Mesothelial cell of epicardium (in vitro differentiated cells): ENCODE measurements at regions not wholly inside any gene's neighbourhood (a gene's known extent, or its start where the extent isn't known, plus 50 kb on each side); places are given as distances from the start of the nearest gene placed in this dataset.

ENCODE experiments used
- DNase-seq, 2 experiments: peaks; one replicate each; pipeline ENCODE4 v3.0.0; 2021; ENCODE audit warnings: low spot score in 2 of 2; ENCODE audit not compliant: unreplicated experiment in 2 of 2
- H3K27ac Mint-ChIP-seq: 2 replicates; pipeline ENCODE4 v1.8.0; 2021; ENCODE audit warnings: mixed read lengths
- H3K27me3 Mint-ChIP-seq: 2 replicates; pipeline ENCODE4 v1.8.0; 2021; ENCODE audit warnings: low read depth, mixed read lengths
- H3K36me3 Mint-ChIP-seq: 2 replicates; pipeline ENCODE4 v1.8.0; 2021; ENCODE audit warnings: mixed read lengths
- H3K4me1 Mint-ChIP-seq: 2 replicates; pipeline ENCODE4 v1.8.0; 2021; ENCODE audit warnings: mixed read lengths
- H3K4me3 Mint-ChIP-seq: 2 replicates; pipeline ENCODE4 v1.8.0; 2021; ENCODE audit warnings: mild to moderate bottlenecking, moderate library complexity, mixed read lengths
- H3K9me3 Mint-ChIP-seq: 2 replicates; pipeline ENCODE4 v1.8.0; 2021; ENCODE audit warnings: mixed read lengths
- CTCF ChIP-seq: fragments of 200-600 bp; sonication (generic); IDR thresholded peaks from one replicate; pipeline ENCODE4 v1.5.0; 2021; ENCODE audit warnings: antibody characterized with exemption; ENCODE audit not compliant: unreplicated experiment

GRCh38 chr2:183255411-183255810 is 131.2 kb downstream of the NUP35 start:
- no peak overlapping the region for H3K4me3 Mint-ChIP-seq
- DNase-seq: no peak
- H3K9me3 Mint-ChIP-seq: peaks cover 4% of the 10 kb centered on the region
- no peak overlapping the region for H3K27ac Mint-ChIP-seq
- no peaks in the 10 kb centered on the region for H3K27me3 Mint-ChIP-seq
- no peak for TF ChIP-seq CTCF
- no peaks in the 10 kb centered on the region for H3K36me3 Mint-ChIP-seq
- H3K4me1 Mint-ChIP-seq: no peaks in the 10 kb centered on the region

GRCh38 chr2:183259921-183260320 is 135.7 kb downstream of the NUP35 start:
- TF ChIP-seq CTCF: no peak
- Mint-ChIP-seq H3K4me1 (no peaks in the 10 kb centered on the region), H3K9me3 (peaks cover 9% of the 10 kb centered on the region), H3K27ac (no peak overlapping the region), H3K4me3 (no peak overlapping the region), H3K27me3 (no peaks in the 10 kb centered on the region), H3K36me3 (no peaks in the 10 kb centered on the region)
- DNase-seq: no peak

- DNase-seq: no peak
- Mint-ChIP-seq H3K4me3 (no peak overlapping the region), H3K36me3 (no peaks in the 10 kb centered on the region), H3K27ac (no peak overlapping the region), H3K4me1 (no peaks in the 10 kb centered on the region), H3K27me3 (no peaks in the 10 kb centered on the region), H3K9me3 (peaks cover 9% of the 10 kb centered on the region)
- TF ChIP-seq CTCF: no peak
Measured at GRCh38 chr2:183260527-183260926, 136.3 kb downstream of the NUP35 start.

DNA sequence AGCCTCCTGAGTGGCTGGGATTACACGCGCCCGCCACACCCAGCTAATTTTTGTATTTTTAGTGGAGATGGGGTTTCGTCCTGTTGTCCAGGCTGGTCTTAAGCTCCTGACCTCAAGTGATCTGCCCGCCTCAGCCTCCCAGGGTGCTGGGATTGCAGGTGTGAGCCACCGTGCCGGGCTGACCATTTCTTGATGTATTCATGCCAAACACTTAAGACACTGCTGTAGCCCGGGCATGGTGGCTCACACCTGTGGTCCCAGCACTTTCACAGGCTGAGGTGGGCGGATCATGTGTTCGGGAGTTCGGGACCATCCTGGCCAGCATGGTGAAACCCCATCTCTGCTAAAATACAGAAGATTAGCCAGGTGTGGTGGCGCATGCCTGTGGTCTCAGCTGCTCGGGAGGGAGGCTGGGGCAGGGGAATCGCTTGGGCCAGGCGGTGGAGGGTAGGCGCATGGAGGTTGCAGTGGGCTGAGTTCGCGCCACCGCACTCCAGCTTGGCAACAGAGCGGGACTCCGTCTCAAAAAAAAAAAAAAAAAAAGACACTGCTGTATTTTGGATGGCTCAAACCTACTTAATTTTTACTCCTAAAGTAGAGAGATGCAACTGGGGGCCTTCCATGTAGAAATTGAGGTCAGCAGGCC is 140.8 kb downstream of the NUP35 start:
- no peak for TF ChIP-seq CTCF
- no peak for DNase-seq
- no peaks in the 10 kb centered on the region for H3K36me3 Mint-ChIP-seq
- peaks cover 27% of the 10 kb centered on the region for H3K9me3 Mint-ChIP-seq
- H3K27ac Mint-ChIP-seq: no peak overlapping the region
- H3K4me3 Mint-ChIP-seq: no peak overlapping the region
- no peaks in the 10 kb centered on the region for H3K4me1 Mint-ChIP-seq
- no peaks in the 10 kb centered on the region for H3K27me3 Mint-ChIP-seq

DNA sequence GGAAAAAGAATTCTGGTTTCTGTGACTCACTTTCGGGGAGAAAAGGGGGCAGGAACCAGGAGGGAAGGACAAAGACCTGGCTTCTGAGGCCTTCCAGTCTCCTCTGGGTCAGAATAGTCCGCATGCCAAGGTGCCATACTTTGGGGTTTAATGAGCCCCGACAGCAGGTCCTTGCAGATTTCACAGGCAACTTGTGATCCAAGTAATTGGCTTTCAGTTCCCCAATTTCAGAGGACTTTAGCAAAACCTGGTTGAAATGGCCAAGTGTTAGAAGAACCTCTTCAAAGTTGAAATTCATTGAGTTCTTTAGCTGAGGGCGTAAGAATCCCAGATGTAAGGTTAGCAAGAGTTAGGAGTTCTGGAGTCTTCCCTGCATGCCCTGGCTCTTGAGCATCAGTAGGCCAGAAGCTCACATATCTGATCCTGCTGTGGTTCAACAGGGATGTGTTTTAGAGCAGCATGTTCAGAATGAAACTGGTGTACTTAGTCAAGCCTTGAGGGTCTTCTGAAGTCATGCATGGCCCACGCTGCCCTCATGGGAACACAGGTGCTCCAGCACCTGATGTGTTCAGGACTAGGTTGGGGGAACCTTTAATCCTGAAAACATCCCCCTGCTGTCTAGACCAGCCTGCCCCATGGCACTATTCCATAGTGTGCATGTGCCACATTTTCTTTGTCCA is 143.0 kb downstream of the NUP35 start:
- H3K4me3 Mint-ChIP-seq: no peak overlapping the region
- H3K4me1 Mint-ChIP-seq: no peaks in the 10 kb centered on the region
- no peaks in the 10 kb centered on the region for H3K36me3 Mint-ChIP-seq
- no peak overlapping the region for H3K27ac Mint-ChIP-seq
- DNase-seq: no peak
- no peaks in the 10 kb centered on the region for H3K27me3 Mint-ChIP-seq
- TF ChIP-seq CTCF: no peak
- peaks cover 35% of the 10 kb centered on the region for H3K9me3 Mint-ChIP-seq
